ENCODE measurements at regions not wholly inside any gene's neighbourhood (a gene's known extent, or its start where the extent isn't known, plus 50 kb on each side); places are given as distances from the start of the nearest gene placed in this dataset.

DNA sequence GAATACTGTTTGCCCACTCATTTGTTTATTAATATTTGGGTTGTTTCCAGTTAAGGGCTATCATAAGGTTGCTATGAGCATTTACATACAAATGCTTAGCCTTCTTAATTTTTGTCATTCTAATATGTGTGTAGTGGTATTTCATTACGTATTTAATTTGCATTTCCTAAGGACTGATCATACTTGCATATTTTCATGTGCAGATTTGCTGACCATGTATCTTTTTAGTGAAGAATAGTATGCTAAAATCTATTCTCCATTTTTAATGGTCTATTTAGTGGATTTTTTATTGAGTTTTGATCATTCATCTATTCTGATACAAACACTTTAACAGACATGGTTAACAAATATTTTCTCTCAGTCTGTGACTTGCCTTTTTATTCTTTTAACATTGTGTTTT is 949.5 kb downstream of the RAB28 start:
- TF ChIP-seq, protein P1, sequence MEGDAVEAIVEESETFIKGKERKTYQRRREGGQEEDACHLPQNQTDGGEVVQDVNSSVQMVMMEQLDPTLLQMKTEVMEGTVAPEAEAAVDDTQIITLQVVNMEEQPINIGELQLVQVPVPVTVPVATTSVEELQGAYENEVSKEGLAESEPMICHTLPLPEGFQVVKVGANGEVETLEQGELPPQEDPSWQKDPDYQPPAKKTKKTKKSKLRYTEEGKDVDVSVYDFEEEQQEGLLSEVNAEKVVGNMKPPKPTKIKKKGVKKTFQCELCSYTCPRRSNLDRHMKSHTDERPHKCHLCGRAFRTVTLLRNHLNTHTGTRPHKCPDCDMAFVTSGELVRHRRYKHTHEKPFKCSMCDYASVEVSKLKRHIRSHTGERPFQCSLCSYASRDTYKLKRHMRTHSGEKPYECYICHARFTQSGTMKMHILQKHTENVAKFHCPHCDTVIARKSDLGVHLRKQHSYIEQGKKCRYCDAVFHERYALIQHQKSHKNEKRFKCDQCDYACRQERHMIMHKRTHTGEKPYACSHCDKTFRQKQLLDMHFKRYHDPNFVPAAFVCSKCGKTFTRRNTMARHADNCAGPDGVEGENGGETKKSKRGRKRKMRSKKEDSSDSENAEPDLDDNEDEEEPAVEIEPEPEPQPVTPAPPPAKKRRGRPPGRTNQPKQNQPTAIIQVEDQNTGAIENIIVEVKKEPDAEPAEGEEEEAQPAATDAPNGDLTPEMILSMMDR (IDR thresholded peaks at IDR 0.05) = no peak
- Histone ChIP-seq H3K9me3 (no peaks in the 10 kb centered on the region), H3K27me3 (replicated peaks; ENCODE audit: insufficient read depth) (no peaks in the 10 kb centered on the region), H3K36me3 (no peaks in the 10 kb centered on the region), H3K4me3 (no peak overlapping the region), H3K4me1 (ENCODE audit: control insufficient read depth in 1 of 2, low read depth in 2 of 2) (no peaks in the 10 kb centered on the region), H3K27ac (no peak overlapping the region)
- DNase-seq (ENCODE audit: low spot score) = no peak
- ATAC-seq (ENCODE audit: insufficient number of reproducible peaks, low FRiP score, low read depth) = no peak

DNA sequence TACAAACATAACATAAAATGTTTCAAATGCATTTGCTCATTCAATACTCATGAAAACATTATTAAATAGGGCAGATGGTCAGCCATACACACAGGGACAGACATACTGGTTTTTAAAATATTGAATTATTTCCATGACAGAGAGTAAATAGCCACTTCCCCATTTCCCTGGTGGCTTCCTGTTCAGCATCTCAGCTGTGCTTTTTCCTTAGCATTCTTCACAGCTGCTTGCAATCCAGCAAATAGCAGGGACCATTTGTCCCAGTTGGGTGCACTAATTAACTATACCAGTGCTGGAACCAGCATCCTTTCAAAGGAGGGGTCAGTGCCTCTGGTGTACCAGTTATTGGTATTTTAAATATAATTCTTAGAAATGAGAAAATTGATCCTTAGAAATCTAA is 964.7 kb downstream of the RAB28 start:
- Histone ChIP-seq H3K4me1 (ENCODE audit: control insufficient read depth in 1 of 2, low read depth in 2 of 2) (no peaks in the 10 kb centered on the region), H3K9me3 (no peaks in the 10 kb centered on the region), H3K36me3 (no peaks in the 10 kb centered on the region), H3K4me3 (no peak overlapping the region), H3K27me3 (replicated peaks; ENCODE audit: insufficient read depth) (no peaks in the 10 kb centered on the region), H3K27ac (no peak overlapping the region)
- TF ChIP-seq, protein P1 (IDR thresholded peaks at IDR 0.05) = no peak
- ATAC-seq (ENCODE audit: insufficient number of reproducible peaks, low FRiP score, low read depth) (no peak), DNase-seq (ENCODE audit: low spot score) (no peak)

DNA sequence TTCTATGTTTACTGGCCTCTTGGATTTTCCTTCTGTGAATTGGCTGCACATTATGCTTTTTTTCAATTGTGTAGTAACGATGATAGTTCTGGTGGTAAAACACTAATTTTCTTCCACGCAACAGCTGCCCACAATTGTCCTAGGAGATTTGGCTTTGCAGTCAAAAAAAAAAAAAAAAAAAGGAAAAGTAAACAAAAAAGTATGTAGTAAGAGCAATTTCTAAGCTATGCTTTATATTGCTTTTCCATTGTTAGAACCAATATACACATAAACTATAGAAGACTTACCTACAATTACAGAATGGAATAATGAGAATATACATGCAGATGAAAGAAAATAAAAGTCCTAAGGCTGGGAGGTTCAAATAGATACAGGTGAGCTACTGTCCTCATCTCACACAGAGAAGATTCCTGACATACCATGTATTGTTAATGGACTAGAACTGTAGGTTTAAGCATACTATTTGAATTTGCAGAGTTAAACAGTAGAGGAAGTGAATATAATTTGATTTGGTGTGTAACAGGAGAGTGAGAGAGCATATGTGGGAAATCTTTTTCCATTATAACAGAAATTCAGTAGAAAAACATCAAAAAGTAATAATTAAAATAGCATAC is 976.2 kb downstream of the RAB28 start:
- no peaks in the 10 kb centered on the region for H3K4me1 ChIP-seq (ENCODE audit: control insufficient read depth in 1 of 2, low read depth in 2 of 2)
- no peak for ATAC-seq (ENCODE audit: insufficient number of reproducible peaks, low FRiP score, low read depth)
- no peak for DNase-seq (ENCODE audit: low spot score)
- H3K36me3 ChIP-seq = no peaks in the 10 kb centered on the region
- no peak overlapping the region for H3K4me3 ChIP-seq
- H3K9me3 ChIP-seq = no peaks in the 10 kb centered on the region
- H3K27ac ChIP-seq = no peak overlapping the region
- no peaks in the 10 kb centered on the region for H3K27me3 ChIP-seq (replicated peaks; ENCODE audit: insufficient read depth)
- TF ChIP-seq, protein P1 (IDR thresholded peaks at IDR 0.05) = no peak

DNA sequence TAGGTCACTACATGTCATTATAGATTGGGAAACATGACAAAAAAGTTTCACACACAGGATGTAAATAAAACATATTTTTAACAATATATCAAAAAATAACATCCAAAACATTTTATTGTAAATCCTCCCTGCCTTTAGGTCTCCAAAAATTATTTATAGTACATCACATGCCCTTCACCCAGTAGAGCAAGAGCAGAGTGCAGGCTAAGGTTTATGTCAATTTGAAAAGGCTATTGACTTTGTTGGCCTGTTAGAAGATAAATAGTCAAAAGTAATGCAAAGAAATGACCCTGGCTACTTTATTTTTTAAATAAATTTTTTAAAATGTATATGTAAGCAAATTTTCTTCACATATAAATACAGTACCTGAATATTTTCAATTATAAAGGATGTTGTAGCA is 983.7 kb downstream of the RAB28 start:
- no peak overlapping the region for H3K4me3 ChIP-seq
- H3K36me3 ChIP-seq = no peaks in the 10 kb centered on the region
- DNase-seq (ENCODE audit: low spot score) (no peak), ATAC-seq (ENCODE audit: insufficient number of reproducible peaks, low FRiP score, low read depth) (no peak)
- H3K4me1 ChIP-seq (ENCODE audit: control insufficient read depth in 1 of 2, low read depth in 2 of 2) = no peaks in the 10 kb centered on the region
- H3K9me3 ChIP-seq = no peaks in the 10 kb centered on the region
- H3K27ac ChIP-seq = no peak overlapping the region
- TF ChIP-seq, protein P1 (IDR thresholded peaks at IDR 0.05) = no peak
- no peaks in the 10 kb centered on the region for H3K27me3 ChIP-seq (replicated peaks; ENCODE audit: insufficient read depth)

DNA sequence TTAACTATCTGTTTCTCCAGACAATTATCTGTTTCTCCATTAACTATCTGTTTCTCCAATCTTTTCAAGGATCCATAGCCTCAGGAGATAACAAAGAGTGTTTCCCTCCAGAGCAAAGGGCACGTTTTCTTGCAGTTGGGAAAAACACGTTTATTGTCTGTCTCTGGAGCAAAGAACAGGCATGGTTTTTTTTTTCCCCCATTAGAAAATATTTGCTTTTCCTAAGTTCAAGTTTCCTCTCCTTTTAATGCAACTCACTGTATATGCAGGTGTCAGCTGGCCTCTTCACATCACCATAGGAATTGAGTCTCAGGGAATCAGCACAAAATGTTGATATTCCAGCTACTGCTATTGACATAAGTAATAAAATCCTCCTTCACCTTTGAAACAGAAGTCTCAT is 984.4 kb downstream of the RAB28 start:
- no peak for DNase-seq (ENCODE audit: low spot score)
- Histone ChIP-seq H3K4me3 (no peak overlapping the region), H3K36me3 (no peaks in the 10 kb centered on the region), H3K27me3 (replicated peaks; ENCODE audit: insufficient read depth) (no peaks in the 10 kb centered on the region), H3K9me3 (no peaks in the 10 kb centered on the region), H3K27ac (no peak overlapping the region), H3K4me1 (ENCODE audit: control insufficient read depth in 1 of 2, low read depth in 2 of 2) (no peaks in the 10 kb centered on the region)
- TF ChIP-seq, protein P1 (IDR thresholded peaks at IDR 0.05) = no peak
- ATAC-seq (ENCODE audit: insufficient number of reproducible peaks, low FRiP score, low read depth) = no peak
